GM23338 (cell line): ENCODE measurements at regions not wholly inside any gene's neighbourhood (a gene's known extent, or its start where the extent isn't known, plus 50 kb on each side); places are given as distances from the start of the nearest gene placed in this dataset.

Experiments used
- ATAC-seq: fragments of 200-7000 bp; cut with Tn5 transposase; 3 replicates; pipeline ENCODE4 v1.9.1; 2020
- DNase-seq: peaks from one replicate; pipeline ENCODE4 v3.0.0-alpha.2; 2015; ENCODE audit warnings: low spot score
- H2AFZ ChIP-seq: fragments of 200-600 bp; sonication (generic); 2 replicates; pipeline ENCODE4 v1.8.0; 2016; ENCODE audit warnings: antibody characterized with exemption, mild to moderate bottlenecking, moderate library complexity
- H3F3A ChIP-seq: fragments of 200-600 bp; sonication (generic); replicated peaks from 2 replicates; pipeline ENCODE4 v1.8.0; 2017; ENCODE audit warnings: antibody characterized with exemption, mixed run types, low read depth
- H3K27ac ChIP-seq: fragments of 200-600 bp; sonication (generic); 2 replicates; pipeline ENCODE4 v1.6.1; 2016; ENCODE audit warnings: low read depth
- H3K27me3 ChIP-seq: fragments of 200-600 bp; sonication (generic); 2 replicates; pipeline ENCODE4 v1.8.0; 2016; ENCODE audit warnings: mild to moderate bottlenecking, mixed run types, moderate library complexity; ENCODE audit not compliant: insufficient read depth
- H3K36me3 ChIP-seq: fragments of 200-600 bp; sonication (generic); 2 replicates; pipeline ENCODE4 v1.8.0; 2016; ENCODE audit warnings: mild to moderate bottlenecking; ENCODE audit not compliant: insufficient read depth
- H3K4me1 ChIP-seq: fragments of 200-600 bp; sonication (generic); 2 replicates; pipeline ENCODE4 v1.8.0; 2016; ENCODE audit warnings: mild to moderate bottlenecking, moderate library complexity; ENCODE audit not compliant: insufficient read depth
- H3K4me2 ChIP-seq: fragments of 200-600 bp; sonication (generic); 2 replicates; pipeline ENCODE4 v1.7.1; 2017; ENCODE audit warnings: mixed run types
- H3K4me3 ChIP-seq: fragments of 200-600 bp; sonication (generic); 2 replicates; pipeline ENCODE4 v1.6.1; 2016; ENCODE audit warnings: mixed run types
- H3K79me2 ChIP-seq: fragments of 200-600 bp; sonication (generic); replicated peaks from 2 replicates; pipeline ENCODE4 v1.8.0; 2017; ENCODE audit warnings: mild to moderate bottlenecking; ENCODE audit not compliant: insufficient read depth
- H3K9me2 ChIP-seq: fragments of 200-600 bp; sonication (generic); 2 replicates; pipeline ENCODE4 v1.8.0; 2017; ENCODE audit not compliant: insufficient read depth
- H4K20me1 ChIP-seq: fragments of 200-600 bp; sonication (generic); replicated peaks from 2 replicates; pipeline ENCODE4 v1.8.0; 2017; ENCODE audit warnings: mild to moderate bottlenecking; ENCODE audit not compliant: insufficient read depth
- H3K27ac Mint-ChIP-seq: 2 replicates; pipeline ENCODE4 v1.8.0; 2020; ENCODE audit warnings: inconsistent platforms, mild to moderate bottlenecking, moderate library complexity, mixed read lengths
- H3K27me3 Mint-ChIP-seq: 3 replicates; pipeline ENCODE4 v1.8.0; 2022; ENCODE audit warnings: low read depth, mild to moderate bottlenecking, moderate library complexity, mixed read lengths, inconsistent platforms; ENCODE audit not compliant: insufficient read depth, poor library complexity
- H3K36me3 Mint-ChIP-seq: 3 replicates; pipeline ENCODE4 v1.8.0; 2021; ENCODE audit warnings: low read depth, mild to moderate bottlenecking, inconsistent platforms, moderate library complexity, mixed read lengths
- H3K4me1 Mint-ChIP-seq: 3 replicates; pipeline ENCODE4 v1.8.0; 2020; ENCODE audit warnings: mild to moderate bottlenecking, inconsistent platforms, mixed read lengths
- H3K4me3 Mint-ChIP-seq: 3 replicates; pipeline ENCODE4 v1.8.0; 2021; ENCODE audit warnings: moderate library complexity, mild to moderate bottlenecking, inconsistent platforms, mixed read lengths
- H3K9me3 Mint-ChIP-seq: 3 replicates; pipeline ENCODE4 v1.8.0; 2020; ENCODE audit warnings: moderate library complexity, mild to moderate bottlenecking, inconsistent platforms, mixed read lengths
- CREB1 ChIP-seq: fragments of 250-450 bp; sonication (Bioruptor Pico); IDR thresholded peaks from 2 replicates; pipeline ENCODE4 v1.5.0; 2020; ENCODE audit warnings: low read depth, mild to moderate bottlenecking, moderate library complexity
- EZH2 ChIP-seq: fragments of 200-600 bp; sonication (generic); IDR thresholded peaks from one replicate; pipeline ENCODE4 v1.8.0; 2017; ENCODE audit warnings: antibody characterized with exemption, mild to moderate bottlenecking, low read depth; ENCODE audit not compliant: unreplicated experiment
- EZH2phosphoT487 ChIP-seq: fragments of 200-600 bp; sonication (generic); IDR thresholded peaks from one replicate; pipeline ENCODE4 v1.8.1; 2018; ENCODE audit warnings: antibody characterized with exemption; ENCODE audit not compliant: unreplicated experiment
- JUNB ChIP-seq: IDR thresholded peaks from one replicate; pipeline ENCODE4 v1.6.1; 2016; ENCODE audit warnings: antibody characterized with exemption; ENCODE audit not compliant: unreplicated experiment
- NANOG ChIP-seq: IDR thresholded peaks from 2 replicates; pipeline ENCODE4 v1.6.1; 2016; ENCODE audit warnings: antibody characterized with exemption, borderline replicate concordance
- STAT1 ChIP-seq: IDR thresholded peaks from one replicate; pipeline ENCODE4 v1.6.1; 2016; ENCODE audit warnings: antibody characterized with exemption; ENCODE audit not compliant: unreplicated experiment
- ZNF114 ChIP-seq: fragments of 250-450 bp; sonication (Bioruptor Pico); IDR thresholded peaks from 2 replicates; pipeline ENCODE4 v1.5.0; 2020; ENCODE audit warnings: mild to moderate bottlenecking, moderate library complexity
- ZNF331 ChIP-seq: fragments of 250-450 bp; sonication (Bioruptor Pico); IDR thresholded peaks from 2 replicates; pipeline ENCODE4 v1.5.0; 2020; ENCODE audit warnings: low read depth, mild to moderate bottlenecking, moderate library complexity
- TF ChIP-seq, protein P1 (sequence below): IDR thresholded peaks from 2 replicates; pipeline ENCODE4 v1.6.1; 2016; ENCODE audit warnings: antibody characterized with exemption
- TF ChIP-seq, protein P2 (sequence below), 2 experiments: fragments of 200-600 bp in 1 of 2; sonication (generic) in 1 of 2; conservative IDR thresholded peaks; 2 replicates each; pipeline versions ENCODE4 v1.5.1 to v1.6.1; 2016 to 2017; ENCODE audit warnings: antibody characterized with exemption in 2 of 2, low read depth in 2 of 2, mild to moderate bottlenecking in 2 of 2, moderate library complexity in 1 of 2
- TF ChIP-seq, protein P3 (sequence below): IDR thresholded peaks from one replicate; pipeline ENCODE4 v1.6.1; 2018; ENCODE audit warnings: antibody characterized with exemption; ENCODE audit not compliant: unreplicated experiment
- TF ChIP-seq, protein P4 (sequence below): fragments of 250-450 bp; sonication (Bioruptor Pico); IDR thresholded peaks from 2 replicates; pipeline ENCODE4 v1.5.0; 2020; ENCODE audit warnings: mild to moderate bottlenecking, moderate library complexity

DNA sequence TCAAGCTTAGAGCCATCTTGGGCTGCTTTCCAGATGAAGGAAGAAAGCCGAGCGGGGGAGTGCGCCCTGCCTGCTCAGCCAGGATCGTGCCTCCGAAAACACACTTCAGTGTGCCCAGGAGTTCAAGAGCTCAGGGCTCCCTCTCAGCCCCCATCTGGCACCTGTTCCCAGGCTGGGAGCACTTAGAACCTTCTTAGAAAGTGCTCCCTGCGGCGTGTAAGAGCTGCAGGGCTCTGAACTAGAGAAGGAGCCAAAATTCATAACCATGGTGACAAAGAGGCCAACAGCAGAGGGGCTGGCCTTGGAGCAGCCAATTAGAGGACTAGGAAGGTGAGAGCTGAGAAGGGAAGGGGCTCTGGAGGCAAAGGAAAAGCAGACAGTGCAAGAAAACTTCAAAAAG, 59.0 kb upstream of the TNRC6C start (continued):
- TF ChIP-seq, protein P1, sequence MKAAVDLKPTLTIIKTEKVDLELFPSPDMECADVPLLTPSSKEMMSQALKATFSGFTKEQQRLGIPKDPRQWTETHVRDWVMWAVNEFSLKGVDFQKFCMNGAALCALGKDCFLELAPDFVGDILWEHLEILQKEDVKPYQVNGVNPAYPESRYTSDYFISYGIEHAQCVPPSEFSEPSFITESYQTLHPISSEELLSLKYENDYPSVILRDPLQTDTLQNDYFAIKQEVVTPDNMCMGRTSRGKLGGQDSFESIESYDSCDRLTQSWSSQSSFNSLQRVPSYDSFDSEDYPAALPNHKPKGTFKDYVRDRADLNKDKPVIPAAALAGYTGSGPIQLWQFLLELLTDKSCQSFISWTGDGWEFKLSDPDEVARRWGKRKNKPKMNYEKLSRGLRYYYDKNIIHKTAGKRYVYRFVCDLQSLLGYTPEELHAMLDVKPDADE = no peak
- TF ChIP-seq, protein P2, sequence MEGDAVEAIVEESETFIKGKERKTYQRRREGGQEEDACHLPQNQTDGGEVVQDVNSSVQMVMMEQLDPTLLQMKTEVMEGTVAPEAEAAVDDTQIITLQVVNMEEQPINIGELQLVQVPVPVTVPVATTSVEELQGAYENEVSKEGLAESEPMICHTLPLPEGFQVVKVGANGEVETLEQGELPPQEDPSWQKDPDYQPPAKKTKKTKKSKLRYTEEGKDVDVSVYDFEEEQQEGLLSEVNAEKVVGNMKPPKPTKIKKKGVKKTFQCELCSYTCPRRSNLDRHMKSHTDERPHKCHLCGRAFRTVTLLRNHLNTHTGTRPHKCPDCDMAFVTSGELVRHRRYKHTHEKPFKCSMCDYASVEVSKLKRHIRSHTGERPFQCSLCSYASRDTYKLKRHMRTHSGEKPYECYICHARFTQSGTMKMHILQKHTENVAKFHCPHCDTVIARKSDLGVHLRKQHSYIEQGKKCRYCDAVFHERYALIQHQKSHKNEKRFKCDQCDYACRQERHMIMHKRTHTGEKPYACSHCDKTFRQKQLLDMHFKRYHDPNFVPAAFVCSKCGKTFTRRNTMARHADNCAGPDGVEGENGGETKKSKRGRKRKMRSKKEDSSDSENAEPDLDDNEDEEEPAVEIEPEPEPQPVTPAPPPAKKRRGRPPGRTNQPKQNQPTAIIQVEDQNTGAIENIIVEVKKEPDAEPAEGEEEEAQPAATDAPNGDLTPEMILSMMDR (conservative IDR thresholded peaks at IDR 0.05; ENCODE audit: low read depth in 2 of 2) = no peak
- no peak for TF ChIP-seq STAT1
- no peak for TF ChIP-seq ZNF331 (CRISPR knock-in tag)
- TF ChIP-seq JUNB = no peak
- TF ChIP-seq ZNF114 = no peak

DNA sequence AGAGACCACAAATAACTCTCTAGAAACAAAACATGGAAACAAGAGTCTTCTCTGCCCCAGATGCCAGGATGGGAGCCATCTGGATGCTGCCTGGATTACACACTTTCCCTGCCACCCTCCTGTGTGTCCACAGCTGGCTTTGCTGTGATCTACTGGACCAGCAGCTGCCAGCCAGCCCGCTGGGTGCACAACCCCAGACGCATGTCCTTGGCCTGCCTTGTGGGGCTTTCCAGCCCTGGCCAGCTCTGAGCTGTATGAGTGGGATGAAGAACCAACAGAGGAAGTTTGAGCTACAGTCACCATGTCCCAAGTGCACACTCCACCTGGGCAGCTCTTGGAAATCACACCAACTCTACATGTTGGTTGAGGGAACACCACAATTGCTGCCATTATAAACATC, 57.0 kb upstream of the TNRC6C start:
- H3K79me2 ChIP-seq = no peaks in the 10 kb centered on the region
- no peaks in the 10 kb centered on the region for H3K27me3 ChIP-seq
- no peak overlapping the region for H3K27ac Mint-ChIP-seq
- no peaks in the 10 kb centered on the region for H3K9me3 Mint-ChIP-seq
- no peak overlapping the region for H3K4me2 ChIP-seq
- H3K4me1 Mint-ChIP-seq = peaks cover 2% of the 10 kb centered on the region; the same call in 2 of the 3 replicates
- no peak overlapping the region for H3K27ac ChIP-seq
- H3K36me3 Mint-ChIP-seq = no peaks in the 10 kb centered on the region
- peaks cover 18% of the 10 kb centered on the region for H3K27me3 Mint-ChIP-seq
- ATAC-seq (no peak), DNase-seq (no peak)
- H3K4me1 ChIP-seq = no peaks in the 10 kb centered on the region; the same call in 1 of the 2 replicates
- H4K20me1 ChIP-seq = no peaks in the 10 kb centered on the region
- no peaks in the 10 kb centered on the region for H3F3A ChIP-seq
- no peak overlapping the region for H3K4me3 Mint-ChIP-seq
- H3K4me3 ChIP-seq = no peak overlapping the region
- H2AFZ ChIP-seq = no peak overlapping the region
- H3K9me2 ChIP-seq = 0 out of 2 replicates have a peak, but pooled peaks cover 4% of the 10 kb centered on the region
- H3K36me3 ChIP-seq = no peaks in the 10 kb centered on the region
- no peak for TF ChIP-seq CREB1
- TF ChIP-seq JUNB = no peak
- no peak for TF ChIP-seq EZH2
- TF ChIP-seq, protein P3, sequence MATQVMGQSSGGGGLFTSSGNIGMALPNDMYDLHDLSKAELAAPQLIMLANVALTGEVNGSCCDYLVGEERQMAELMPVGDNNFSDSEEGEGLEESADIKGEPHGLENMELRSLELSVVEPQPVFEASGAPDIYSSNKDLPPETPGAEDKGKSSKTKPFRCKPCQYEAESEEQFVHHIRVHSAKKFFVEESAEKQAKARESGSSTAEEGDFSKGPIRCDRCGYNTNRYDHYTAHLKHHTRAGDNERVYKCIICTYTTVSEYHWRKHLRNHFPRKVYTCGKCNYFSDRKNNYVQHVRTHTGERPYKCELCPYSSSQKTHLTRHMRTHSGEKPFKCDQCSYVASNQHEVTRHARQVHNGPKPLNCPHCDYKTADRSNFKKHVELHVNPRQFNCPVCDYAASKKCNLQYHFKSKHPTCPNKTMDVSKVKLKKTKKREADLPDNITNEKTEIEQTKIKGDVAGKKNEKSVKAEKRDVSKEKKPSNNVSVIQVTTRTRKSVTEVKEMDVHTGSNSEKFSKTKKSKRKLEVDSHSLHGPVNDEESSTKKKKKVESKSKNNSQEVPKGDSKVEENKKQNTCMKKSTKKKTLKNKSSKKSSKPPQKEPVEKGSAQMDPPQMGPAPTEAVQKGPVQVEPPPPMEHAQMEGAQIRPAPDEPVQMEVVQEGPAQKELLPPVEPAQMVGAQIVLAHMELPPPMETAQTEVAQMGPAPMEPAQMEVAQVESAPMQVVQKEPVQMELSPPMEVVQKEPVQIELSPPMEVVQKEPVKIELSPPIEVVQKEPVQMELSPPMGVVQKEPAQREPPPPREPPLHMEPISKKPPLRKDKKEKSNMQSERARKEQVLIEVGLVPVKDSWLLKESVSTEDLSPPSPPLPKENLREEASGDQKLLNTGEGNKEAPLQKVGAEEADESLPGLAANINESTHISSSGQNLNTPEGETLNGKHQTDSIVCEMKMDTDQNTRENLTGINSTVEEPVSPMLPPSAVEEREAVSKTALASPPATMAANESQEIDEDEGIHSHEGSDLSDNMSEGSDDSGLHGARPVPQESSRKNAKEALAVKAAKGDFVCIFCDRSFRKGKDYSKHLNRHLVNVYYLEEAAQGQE = no peak
- no peak for TF ChIP-seq ZNF331 (CRISPR knock-in tag)
- TF ChIP-seq, protein P4, sequence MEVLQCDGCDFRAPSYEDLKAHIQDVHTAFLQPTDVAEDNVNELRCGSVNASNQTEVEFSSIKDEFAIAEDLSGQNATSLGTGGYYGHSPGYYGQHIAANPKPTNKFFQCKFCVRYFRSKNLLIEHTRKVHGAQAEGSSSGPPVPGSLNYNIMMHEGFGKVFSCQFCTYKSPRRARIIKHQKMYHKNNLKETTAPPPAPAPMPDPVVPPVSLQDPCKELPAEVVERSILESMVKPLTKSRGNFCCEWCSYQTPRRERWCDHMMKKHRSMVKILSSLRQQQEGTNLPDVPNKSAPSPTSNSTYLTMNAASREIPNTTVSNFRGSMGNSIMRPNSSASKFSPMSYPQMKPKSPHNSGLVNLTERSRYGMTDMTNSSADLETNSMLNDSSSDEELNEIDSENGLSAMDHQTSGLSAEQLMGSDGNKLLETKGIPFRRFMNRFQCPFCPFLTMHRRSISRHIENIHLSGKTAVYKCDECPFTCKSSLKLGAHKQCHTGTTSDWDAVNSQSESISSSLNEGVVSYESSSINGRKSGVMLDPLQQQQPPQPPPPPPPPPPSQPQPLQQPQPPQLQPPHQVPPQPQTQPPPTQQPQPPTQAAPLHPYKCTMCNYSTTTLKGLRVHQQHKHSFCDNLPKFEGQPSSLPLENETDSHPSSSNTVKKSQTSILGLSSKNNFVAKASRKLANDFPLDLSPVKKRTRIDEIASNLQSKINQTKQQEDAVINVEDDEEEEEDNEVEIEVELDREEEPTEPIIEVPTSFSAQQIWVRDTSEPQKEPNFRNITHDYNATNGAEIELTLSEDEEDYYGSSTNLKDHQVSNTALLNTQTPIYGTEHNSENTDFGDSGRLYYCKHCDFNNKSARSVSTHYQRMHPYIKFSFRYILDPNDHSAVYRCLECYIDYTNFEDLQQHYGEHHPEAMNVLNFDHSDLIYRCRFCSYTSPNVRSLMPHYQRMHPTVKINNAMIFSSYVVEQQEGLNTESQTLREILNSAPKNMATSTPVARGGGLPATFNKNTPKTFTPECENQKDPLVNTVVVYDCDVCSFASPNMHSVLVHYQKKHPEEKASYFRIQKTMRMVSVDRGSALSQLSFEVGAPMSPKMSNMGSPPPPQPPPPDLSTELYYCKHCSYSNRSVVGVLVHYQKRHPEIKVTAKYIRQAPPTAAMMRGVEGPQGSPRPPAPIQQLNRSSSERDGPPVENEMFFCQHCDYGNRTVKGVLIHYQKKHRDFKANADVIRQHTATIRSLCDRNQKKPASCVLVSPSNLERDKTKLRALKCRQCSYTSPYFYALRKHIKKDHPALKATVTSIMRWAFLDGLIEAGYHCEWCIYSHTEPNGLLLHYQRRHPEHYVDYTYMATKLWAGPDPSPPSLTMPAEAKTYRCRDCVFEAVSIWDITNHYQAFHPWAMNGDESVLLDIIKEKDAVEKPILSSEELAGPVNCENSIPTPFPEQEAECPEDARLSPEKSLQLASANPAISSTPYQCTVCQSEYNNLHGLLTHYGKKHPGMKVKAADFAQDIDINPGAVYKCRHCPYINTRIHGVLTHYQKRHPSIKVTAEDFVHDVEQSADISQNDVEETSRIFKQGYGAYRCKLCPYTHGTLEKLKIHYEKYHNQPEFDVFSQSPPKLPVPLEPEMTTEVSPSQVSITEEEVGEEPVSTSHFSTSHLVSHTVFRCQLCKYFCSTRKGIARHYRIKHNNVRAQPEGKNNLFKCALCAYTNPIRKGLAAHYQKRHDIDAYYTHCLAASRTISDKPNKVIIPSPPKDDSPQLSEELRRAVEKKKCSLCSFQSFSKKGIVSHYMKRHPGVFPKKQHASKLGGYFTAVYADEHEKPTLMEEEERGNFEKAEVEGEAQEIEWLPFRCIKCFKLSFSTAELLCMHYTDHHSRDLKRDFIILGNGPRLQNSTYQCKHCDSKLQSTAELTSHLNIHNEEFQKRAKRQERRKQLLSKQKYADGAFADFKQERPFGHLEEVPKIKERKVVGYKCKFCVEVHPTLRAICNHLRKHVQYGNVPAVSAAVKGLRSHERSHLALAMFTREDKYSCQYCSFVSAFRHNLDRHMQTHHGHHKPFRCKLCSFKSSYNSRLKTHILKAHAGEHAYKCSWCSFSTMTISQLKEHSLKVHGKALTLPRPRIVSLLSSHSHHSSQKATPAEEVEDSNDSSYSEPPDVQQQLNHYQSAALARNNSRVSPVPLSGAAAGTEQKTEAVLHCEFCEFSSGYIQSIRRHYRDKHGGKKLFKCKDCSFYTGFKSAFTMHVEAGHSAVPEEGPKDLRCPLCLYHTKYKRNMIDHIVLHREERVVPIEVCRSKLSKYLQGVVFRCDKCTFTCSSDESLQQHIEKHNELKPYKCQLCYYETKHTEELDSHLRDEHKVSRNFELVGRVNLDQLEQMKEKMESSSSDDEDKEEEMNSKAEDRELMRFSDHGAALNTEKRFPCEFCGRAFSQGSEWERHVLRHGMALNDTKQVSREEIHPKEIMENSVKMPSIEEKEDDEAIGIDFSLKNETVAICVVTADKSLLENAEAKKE (CRISPR knock-in tag) = no peak
- TF ChIP-seq ZNF114 = no peak
- TF ChIP-seq STAT1 = no peak
- no peak for TF ChIP-seq NANOG
- TF ChIP-seq EZH2phosphoT487 = no peak
